VCaP (cell line): ENCODE measurements at regions not wholly inside any gene's neighbourhood (a gene's known extent, or its start where the extent isn't known, plus 50 kb on each side); places are given as distances from the start of the nearest gene placed in this dataset.

Experiments used
- H3K27ac ChIP-seq: fragments of 450-650 bp; 2 replicates; pipeline ENCODE4 v1.5.1; 2017
- CTCF ChIP-seq: fragments of 450-650 bp; conservative IDR thresholded peaks from 2 replicates; pipeline ENCODE4 v1.5.1; 2017; ENCODE audit warnings: mild to moderate bottlenecking, moderate library complexity

- no peak for TF ChIP-seq CTCF
- no peak overlapping the region for H3K27ac ChIP-seq
Measured at GRCh38 chr18:60508108-60508507, 135.5 kb upstream of the MC4R start.

- TF ChIP-seq CTCF = no peak
- H3K27ac ChIP-seq = no peak overlapping the region
Measured at GRCh38 chr18:60534538-60534937, 162.0 kb upstream of the MC4R start.

DNA sequence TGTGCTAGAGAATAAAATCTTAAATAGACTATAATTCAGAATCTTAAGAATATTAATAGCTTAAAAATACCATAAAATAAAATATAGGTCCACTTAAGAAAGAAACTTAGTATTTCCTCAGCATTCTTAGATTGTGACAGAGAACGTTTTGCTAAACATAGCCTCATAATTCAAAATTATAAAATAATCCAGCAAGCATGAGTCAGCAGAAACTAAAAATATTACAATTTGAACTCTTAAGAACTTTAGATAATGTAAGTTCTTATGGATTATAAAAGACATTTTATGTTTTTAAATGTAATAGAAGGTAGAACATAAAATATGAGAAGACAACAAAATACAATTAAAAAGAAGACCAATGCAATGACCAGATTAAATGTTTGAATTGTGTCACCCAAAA lies 164.5 kb upstream of the MC4R start:
- H3K27ac ChIP-seq = no peak overlapping the region
- no peak for TF ChIP-seq CTCF

DNA sequence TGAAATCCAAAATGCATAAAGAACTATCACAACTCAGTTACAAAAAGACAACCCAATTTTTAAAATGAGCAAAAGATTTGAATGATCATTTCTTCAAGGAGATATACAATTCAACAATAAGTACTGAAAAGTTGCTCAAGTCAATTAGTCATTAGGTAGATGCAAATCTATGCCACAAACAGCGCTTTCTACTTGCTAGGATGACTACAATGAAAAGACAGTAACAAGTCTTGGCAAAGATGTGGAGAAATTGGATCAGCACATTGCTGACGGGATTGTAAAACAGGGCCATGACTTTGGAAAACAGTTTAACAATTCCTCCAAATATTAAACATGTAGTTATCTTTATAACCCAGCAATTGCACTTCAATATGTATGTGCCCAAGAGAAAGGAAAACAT lies 166.3 kb upstream of the MC4R start:
- no peak overlapping the region for H3K27ac ChIP-seq
- no peak for TF ChIP-seq CTCF

GRCh38 chr18:60541661-60542060 lies 169.1 kb upstream of the MC4R start:
- no peak overlapping the region for H3K27ac ChIP-seq
- TF ChIP-seq CTCF = no peak

GRCh38 chr18:60543646-60544045 lies 171.1 kb upstream of the MC4R start:
- no peak for TF ChIP-seq CTCF
- H3K27ac ChIP-seq = no peak overlapping the region

- no peak overlapping the region for H3K27ac ChIP-seq
- TF ChIP-seq CTCF = peak; percentile 85
Measured at GRCh38 chr18:60549338-60549960, 176.9 kb upstream of the MC4R start.
